ENCODE measurements at regions not wholly inside any gene's neighbourhood (a gene's known extent, or its start where the extent isn't known, plus 50 kb on each side); places are given as distances from the start of the nearest gene placed in this dataset.

DNA sequence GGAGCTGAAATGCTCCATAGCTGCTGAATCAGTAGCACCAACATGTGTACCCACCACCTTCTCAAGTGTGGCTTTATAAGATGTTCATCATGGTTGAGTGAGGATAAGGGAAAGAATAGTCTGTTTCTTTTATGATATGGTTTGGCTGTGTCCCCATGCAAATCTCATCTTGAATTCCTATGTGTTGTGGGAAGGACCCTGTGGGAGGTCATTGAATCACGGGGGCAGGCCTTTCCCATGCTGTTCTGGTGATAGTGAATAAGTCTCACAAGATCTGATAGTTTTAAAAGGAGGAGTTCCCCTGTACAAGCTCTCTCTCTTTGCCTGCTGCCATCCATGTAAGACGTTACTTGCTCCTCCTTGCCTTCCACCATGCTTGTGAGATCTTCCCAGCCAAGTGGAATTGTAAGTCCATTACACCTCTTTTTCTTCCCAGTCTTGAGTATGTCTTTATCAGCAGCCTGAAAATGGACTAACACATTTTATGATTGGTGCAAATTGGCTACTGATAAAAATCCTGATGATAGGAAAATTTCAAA lies 799.9 kb downstream of the TNS3 start:
- WGBS (ENCODE audit: insufficient coverage, insufficient replicate concordance, low lambda C conversion rate, missing lambda C conversion rate) = 0% methylated on average over 2 of the region's 2 CpGs
- Histone ChIP-seq H4K20me1 (ENCODE audit: control insufficient read depth, insufficient read depth) (no peaks in the 10 kb centered on the region), H3K4me3 (no peak overlapping the region), H3K79me2 (ENCODE audit: control insufficient read depth, insufficient read depth, low read length) (no peaks in the 10 kb centered on the region), H3K9me3 (replicated peaks; ENCODE audit: control insufficient read depth, insufficient read depth, low read length) (no peaks in the 10 kb centered on the region), H3K36me3 (ENCODE audit: control insufficient read depth in 2 of 2, insufficient read depth in 2 of 2, low read length in 1 of 2) (no peaks in the 10 kb centered on the region), H3K27me3 (replicated peaks in 1 of 2; ENCODE audit: control insufficient read depth in 2 of 2, insufficient read depth in 2 of 2, low read length in 1 of 2) (no peaks in the 10 kb centered on the region), H2AFZ (ENCODE audit: control insufficient read depth, low read depth, low read length) (no peak overlapping the region), H3K4me1 (ENCODE audit: control insufficient read depth, insufficient read depth, low read length) (no peaks in the 10 kb centered on the region), H3K27ac (ENCODE audit: control insufficient read depth, insufficient read depth) (no peak overlapping the region), H3K9ac (ENCODE audit: control insufficient read depth, insufficient read depth, low read length) (no peak overlapping the region), H3K4me2 (ENCODE audit: control insufficient read depth, insufficient read depth) (no peak overlapping the region)
- POLR2A ChIA-PET = no interaction called here
- intact Hi-C loops (cut with micrococcal nuclease; ENCODE audit: unreplicated experiment) (no loop called here), in situ Hi-C loops (cut with MboI) (no loop called here)
- DNase-seq (ENCODE audit: low read depth, low spot score) = no peak
- ATAC-seq = no peak
- SMC1A ChIA-PET (ENCODE audit: uncharacterized antibody, unreplicated experiment) = interaction anchor here (1.2 kb wide), 1 partner anchor 302 kb away, joined by 3 read pairs; no protein-coding TSS in a partner anchor
- TF ChIP-seq, protein P1, sequence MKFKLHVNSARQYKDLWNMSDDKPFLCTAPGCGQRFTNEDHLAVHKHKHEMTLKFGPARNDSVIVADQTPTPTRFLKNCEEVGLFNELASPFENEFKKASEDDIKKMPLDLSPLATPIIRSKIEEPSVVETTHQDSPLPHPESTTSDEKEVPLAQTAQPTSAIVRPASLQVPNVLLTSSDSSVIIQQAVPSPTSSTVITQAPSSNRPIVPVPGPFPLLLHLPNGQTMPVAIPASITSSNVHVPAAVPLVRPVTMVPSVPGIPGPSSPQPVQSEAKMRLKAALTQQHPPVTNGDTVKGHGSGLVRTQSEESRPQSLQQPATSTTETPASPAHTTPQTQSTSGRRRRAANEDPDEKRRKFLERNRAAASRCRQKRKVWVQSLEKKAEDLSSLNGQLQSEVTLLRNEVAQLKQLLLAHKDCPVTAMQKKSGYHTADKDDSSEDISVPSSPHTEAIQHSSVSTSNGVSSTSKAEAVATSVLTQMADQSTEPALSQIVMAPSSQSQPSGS (IDR thresholded peaks at IDR 0.05; ENCODE audit: low read length) = no peak
- CTCF ChIA-PET = no interaction called here
- FAIRE-seq = no peak
- RAD21 ChIA-PET (ENCODE audit: unreplicated experiment) = no interaction called here
- no TSS peak for BruUV-seq (replicated peaks)

DNA sequence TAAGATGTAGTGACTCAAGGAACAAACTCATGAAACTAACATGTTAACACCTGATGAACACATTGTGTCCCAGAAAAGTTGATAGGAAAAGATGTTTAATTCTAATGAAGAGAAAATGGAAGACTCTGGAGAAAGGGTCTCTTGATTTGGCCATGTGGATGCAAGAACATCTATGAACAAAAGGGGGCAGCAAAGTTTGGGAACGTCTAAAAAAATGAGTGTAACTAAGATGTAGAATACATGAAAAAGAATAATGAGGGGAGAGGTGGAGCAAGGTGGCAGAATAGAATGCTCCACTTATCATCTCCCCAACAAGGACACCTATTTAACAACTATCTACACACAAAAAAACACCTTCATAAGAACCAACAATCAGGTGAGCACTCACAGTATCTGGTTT lies 805.1 kb downstream of the TNS3 start:
- ChIA-PET SMC1A (ENCODE audit: uncharacterized antibody, unreplicated experiment) (no interaction called here), RAD21 (ENCODE audit: unreplicated experiment) (no interaction called here), POLR2A (no interaction called here), CTCF (interaction anchor here (0.9 kb wide), 1 partner anchor 10 kb away, joined by 3 read pairs; no protein-coding TSS in a partner anchor)
- Histone ChIP-seq H3K9ac (ENCODE audit: control insufficient read depth, insufficient read depth, low read length) (no peak overlapping the region), H3K27ac (ENCODE audit: control insufficient read depth, insufficient read depth) (no peak overlapping the region), H3K4me1 (ENCODE audit: control insufficient read depth, insufficient read depth, low read length) (no peaks in the 10 kb centered on the region), H3K27me3 (replicated peaks in 1 of 2; ENCODE audit: control insufficient read depth in 2 of 2, insufficient read depth in 2 of 2, low read length in 1 of 2) (no peaks in the 10 kb centered on the region), H2AFZ (ENCODE audit: control insufficient read depth, low read depth, low read length) (no peak overlapping the region), H3K4me2 (ENCODE audit: control insufficient read depth, insufficient read depth) (no peak overlapping the region), H3K9me3 (replicated peaks; ENCODE audit: control insufficient read depth, insufficient read depth, low read length) (no peaks in the 10 kb centered on the region), H3K79me2 (ENCODE audit: control insufficient read depth, insufficient read depth, low read length) (no peaks in the 10 kb centered on the region), H3K36me3 (ENCODE audit: control insufficient read depth in 2 of 2, insufficient read depth in 2 of 2, low read length in 1 of 2) (no peaks in the 10 kb centered on the region), H4K20me1 (ENCODE audit: control insufficient read depth, insufficient read depth) (no peaks in the 10 kb centered on the region), H3K4me3 (no peak overlapping the region)
- TF ChIP-seq ZNF217 (IDR thresholded peaks at IDR 0.05) = no peak
- TF ChIP-seq, protein P2, sequence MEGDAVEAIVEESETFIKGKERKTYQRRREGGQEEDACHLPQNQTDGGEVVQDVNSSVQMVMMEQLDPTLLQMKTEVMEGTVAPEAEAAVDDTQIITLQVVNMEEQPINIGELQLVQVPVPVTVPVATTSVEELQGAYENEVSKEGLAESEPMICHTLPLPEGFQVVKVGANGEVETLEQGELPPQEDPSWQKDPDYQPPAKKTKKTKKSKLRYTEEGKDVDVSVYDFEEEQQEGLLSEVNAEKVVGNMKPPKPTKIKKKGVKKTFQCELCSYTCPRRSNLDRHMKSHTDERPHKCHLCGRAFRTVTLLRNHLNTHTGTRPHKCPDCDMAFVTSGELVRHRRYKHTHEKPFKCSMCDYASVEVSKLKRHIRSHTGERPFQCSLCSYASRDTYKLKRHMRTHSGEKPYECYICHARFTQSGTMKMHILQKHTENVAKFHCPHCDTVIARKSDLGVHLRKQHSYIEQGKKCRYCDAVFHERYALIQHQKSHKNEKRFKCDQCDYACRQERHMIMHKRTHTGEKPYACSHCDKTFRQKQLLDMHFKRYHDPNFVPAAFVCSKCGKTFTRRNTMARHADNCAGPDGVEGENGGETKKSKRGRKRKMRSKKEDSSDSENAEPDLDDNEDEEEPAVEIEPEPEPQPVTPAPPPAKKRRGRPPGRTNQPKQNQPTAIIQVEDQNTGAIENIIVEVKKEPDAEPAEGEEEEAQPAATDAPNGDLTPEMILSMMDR (IDR thresholded peaks at IDR 0.05 in 2 of 3, conservative IDR thresholded peaks at IDR 0.05 in 1 of 3; ENCODE audit: control insufficient read depth in 2 of 3, extremely low read depth in 1 of 3, insufficient read depth in 1 of 3, low read depth in 3 of 3, low read length in 3 of 3) = peak in 1 of 3 experiments; percentile 6; a peak in 2 of 6 replicates
- DNase-seq (ENCODE audit: low read depth, low spot score) (no peak), FAIRE-seq (no peak), ATAC-seq (no peak)
- BruUV-seq (replicated peaks) = no TSS peak
- WGBS (ENCODE audit: insufficient coverage, insufficient replicate concordance, low lambda C conversion rate, missing lambda C conversion rate) = 0% methylated on average over 1 of the region's 1 CpG
- intact Hi-C loops (cut with micrococcal nuclease; ENCODE audit: unreplicated experiment) (loop anchor here (2.0 kb wide), 1 partner anchor 312 kb away; no protein-coding TSS in a partner anchor), in situ Hi-C loops (cut with MboI) (no loop called here)
